GM23338 (cell line): ENCODE measurements at regions not wholly inside any gene's neighbourhood (a gene's known extent, or its start where the extent isn't known, plus 50 kb on each side); places are given as distances from the start of the nearest gene placed in this dataset.

ENCODE experiments used
- EZH2 ChIP-seq: fragments of 200-600 bp; sonication (generic); IDR thresholded peaks from one replicate; pipeline ENCODE4 v1.8.0; 2017; ENCODE audit warnings: antibody characterized with exemption, mild to moderate bottlenecking, low read depth; ENCODE audit not compliant: unreplicated experiment
- EZH2phosphoT487 ChIP-seq: fragments of 200-600 bp; sonication (generic); IDR thresholded peaks from one replicate; pipeline ENCODE4 v1.8.1; 2018; ENCODE audit warnings: antibody characterized with exemption; ENCODE audit not compliant: unreplicated experiment
- JUNB ChIP-seq: IDR thresholded peaks from one replicate; pipeline ENCODE4 v1.6.1; 2016; ENCODE audit warnings: antibody characterized with exemption; ENCODE audit not compliant: unreplicated experiment
- POLR2AphosphoS5 ChIP-seq: IDR thresholded peaks from 2 replicates; pipeline ENCODE4 v1.6.1; 2016; ENCODE audit warnings: antibody characterized with exemption, low read depth
- TF ChIP-seq, protein P1 (sequence below): IDR thresholded peaks from one replicate; pipeline ENCODE4 v1.6.1; 2018; ENCODE audit warnings: antibody characterized with exemption; ENCODE audit not compliant: unreplicated experiment
- TF ChIP-seq, protein P2 (sequence below), 2 experiments: fragments of 200-600 bp in 1 of 2; sonication (generic) in 1 of 2; conservative IDR thresholded peaks; 2 replicates each; pipeline versions ENCODE4 v1.5.1 to v1.6.1; 2016 to 2017; ENCODE audit warnings: antibody characterized with exemption in 2 of 2, low read depth in 2 of 2, mild to moderate bottlenecking in 2 of 2, moderate library complexity in 1 of 2

DNA sequence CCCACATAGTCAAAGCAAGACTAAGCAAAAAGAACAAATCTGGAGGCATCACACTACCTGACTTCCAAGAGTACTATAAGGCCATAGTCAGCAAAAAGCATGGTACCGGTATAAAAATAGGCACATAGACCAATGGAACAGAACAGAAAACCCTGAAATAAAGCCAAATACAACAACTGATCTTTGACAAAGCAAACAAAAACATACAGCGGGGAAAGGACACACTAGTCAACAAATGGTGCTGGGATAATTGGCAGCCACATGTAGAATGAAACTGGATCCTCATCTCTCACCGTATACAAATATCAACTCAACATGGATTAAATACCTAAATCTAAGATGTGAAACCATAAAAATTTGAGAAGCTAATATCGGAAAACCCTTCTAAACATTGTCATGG, 819.3 kb upstream of the FRG1 start:
- TF ChIP-seq, protein P1, sequence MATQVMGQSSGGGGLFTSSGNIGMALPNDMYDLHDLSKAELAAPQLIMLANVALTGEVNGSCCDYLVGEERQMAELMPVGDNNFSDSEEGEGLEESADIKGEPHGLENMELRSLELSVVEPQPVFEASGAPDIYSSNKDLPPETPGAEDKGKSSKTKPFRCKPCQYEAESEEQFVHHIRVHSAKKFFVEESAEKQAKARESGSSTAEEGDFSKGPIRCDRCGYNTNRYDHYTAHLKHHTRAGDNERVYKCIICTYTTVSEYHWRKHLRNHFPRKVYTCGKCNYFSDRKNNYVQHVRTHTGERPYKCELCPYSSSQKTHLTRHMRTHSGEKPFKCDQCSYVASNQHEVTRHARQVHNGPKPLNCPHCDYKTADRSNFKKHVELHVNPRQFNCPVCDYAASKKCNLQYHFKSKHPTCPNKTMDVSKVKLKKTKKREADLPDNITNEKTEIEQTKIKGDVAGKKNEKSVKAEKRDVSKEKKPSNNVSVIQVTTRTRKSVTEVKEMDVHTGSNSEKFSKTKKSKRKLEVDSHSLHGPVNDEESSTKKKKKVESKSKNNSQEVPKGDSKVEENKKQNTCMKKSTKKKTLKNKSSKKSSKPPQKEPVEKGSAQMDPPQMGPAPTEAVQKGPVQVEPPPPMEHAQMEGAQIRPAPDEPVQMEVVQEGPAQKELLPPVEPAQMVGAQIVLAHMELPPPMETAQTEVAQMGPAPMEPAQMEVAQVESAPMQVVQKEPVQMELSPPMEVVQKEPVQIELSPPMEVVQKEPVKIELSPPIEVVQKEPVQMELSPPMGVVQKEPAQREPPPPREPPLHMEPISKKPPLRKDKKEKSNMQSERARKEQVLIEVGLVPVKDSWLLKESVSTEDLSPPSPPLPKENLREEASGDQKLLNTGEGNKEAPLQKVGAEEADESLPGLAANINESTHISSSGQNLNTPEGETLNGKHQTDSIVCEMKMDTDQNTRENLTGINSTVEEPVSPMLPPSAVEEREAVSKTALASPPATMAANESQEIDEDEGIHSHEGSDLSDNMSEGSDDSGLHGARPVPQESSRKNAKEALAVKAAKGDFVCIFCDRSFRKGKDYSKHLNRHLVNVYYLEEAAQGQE, result no peak
- TF ChIP-seq, protein P2, sequence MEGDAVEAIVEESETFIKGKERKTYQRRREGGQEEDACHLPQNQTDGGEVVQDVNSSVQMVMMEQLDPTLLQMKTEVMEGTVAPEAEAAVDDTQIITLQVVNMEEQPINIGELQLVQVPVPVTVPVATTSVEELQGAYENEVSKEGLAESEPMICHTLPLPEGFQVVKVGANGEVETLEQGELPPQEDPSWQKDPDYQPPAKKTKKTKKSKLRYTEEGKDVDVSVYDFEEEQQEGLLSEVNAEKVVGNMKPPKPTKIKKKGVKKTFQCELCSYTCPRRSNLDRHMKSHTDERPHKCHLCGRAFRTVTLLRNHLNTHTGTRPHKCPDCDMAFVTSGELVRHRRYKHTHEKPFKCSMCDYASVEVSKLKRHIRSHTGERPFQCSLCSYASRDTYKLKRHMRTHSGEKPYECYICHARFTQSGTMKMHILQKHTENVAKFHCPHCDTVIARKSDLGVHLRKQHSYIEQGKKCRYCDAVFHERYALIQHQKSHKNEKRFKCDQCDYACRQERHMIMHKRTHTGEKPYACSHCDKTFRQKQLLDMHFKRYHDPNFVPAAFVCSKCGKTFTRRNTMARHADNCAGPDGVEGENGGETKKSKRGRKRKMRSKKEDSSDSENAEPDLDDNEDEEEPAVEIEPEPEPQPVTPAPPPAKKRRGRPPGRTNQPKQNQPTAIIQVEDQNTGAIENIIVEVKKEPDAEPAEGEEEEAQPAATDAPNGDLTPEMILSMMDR (conservative IDR thresholded peaks at IDR 0.05; ENCODE audit: low read depth in 2 of 2), result no peak
- TF ChIP-seq POLR2AphosphoS5, result no peak
- TF ChIP-seq EZH2, result no peak
- no peak for TF ChIP-seq JUNB
- no peak for TF ChIP-seq EZH2phosphoT487
